Endodermal cell (in vitro differentiated cells): ENCODE measurements at regions not wholly inside any gene's neighbourhood (a gene's known extent, or its start where the extent isn't known, plus 50 kb on each side); places are given as distances from the start of the nearest gene placed in this dataset.
"Not testable (repeated sequence)": the region's sequence is repeated elsewhere in the genome, so short reads cannot be mapped to it uniquely, and the experiment has no call there.

Experiments
- DNase-seq: peaks from one replicate; pipeline ENCODE4 v3.0.0-alpha.2; 2017
- H3K27ac ChIP-seq: 2 replicates; pipeline ENCODE4 v1.5.1; 2013; ENCODE audit warnings: mild to moderate bottlenecking, low read depth, low read length, moderate library complexity
- H3K27me3 ChIP-seq: 2 replicates; pipeline ENCODE4 v1.6.1; 2013; ENCODE audit warnings: mild to moderate bottlenecking, low read length, moderate library complexity; ENCODE audit not compliant: insufficient read depth, control insufficient read depth, poor library complexity, severe bottlenecking
- H3K36me3 ChIP-seq: 2 replicates; pipeline ENCODE4 v1.7.0; 2013; ENCODE audit warnings: mild to moderate bottlenecking, low read length, moderate library complexity; ENCODE audit not compliant: control insufficient read depth, insufficient read depth
- H3K4me1 ChIP-seq: one replicate; pipeline ENCODE4 v1.7.0; 2013; ENCODE audit warnings: low read length; ENCODE audit not compliant: control insufficient read depth, insufficient read depth
- H3K4me3 ChIP-seq: 2 replicates; pipeline ENCODE4 v1.5.1; 2013; ENCODE audit warnings: mild to moderate bottlenecking, low read length, moderate library complexity
- H3K9ac ChIP-seq: 2 replicates; pipeline ENCODE4 v1.6.1; 2013; ENCODE audit warnings: mild to moderate bottlenecking, low read length, moderate library complexity; ENCODE audit not compliant: poor library complexity, severe bottlenecking; ENCODE audit errors: extremely low read depth
- H3K9me3 ChIP-seq: 2 replicates; pipeline ENCODE4 v1.6.1; 2013; ENCODE audit warnings: mild to moderate bottlenecking, low read length, moderate library complexity; ENCODE audit not compliant: control insufficient read depth
- H3K27ac Mint-ChIP-seq: 2 replicates; pipeline ENCODE4 v1.8.0; 2020; ENCODE audit warnings: mixed read lengths
- H3K27me3 Mint-ChIP-seq: 2 replicates; pipeline ENCODE4 v1.8.0; 2021; ENCODE audit warnings: mild to moderate bottlenecking, mixed read lengths; ENCODE audit not compliant: insufficient read depth
- H3K36me3 Mint-ChIP-seq: 2 replicates; pipeline ENCODE4 v1.8.0; 2020; ENCODE audit warnings: low read depth, mixed read lengths
- H3K4me1 Mint-ChIP-seq: 2 replicates; pipeline ENCODE4 v1.8.0; 2020; ENCODE audit warnings: mixed read lengths
- H3K4me3 Mint-ChIP-seq: 2 replicates; pipeline ENCODE4 v1.8.0; 2020; ENCODE audit warnings: mild to moderate bottlenecking, moderate library complexity, mixed read lengths
- H3K9me3 Mint-ChIP-seq: 2 replicates; pipeline ENCODE4 v1.8.0; 2020; ENCODE audit warnings: mild to moderate bottlenecking, mixed read lengths
- CTCF ChIP-seq: fragments of 200-600 bp; sonication (generic); conservative IDR thresholded peaks from 2 replicates; pipeline ENCODE4 v1.5.0; 2021; ENCODE audit warnings: antibody characterized with exemption, mild to moderate bottlenecking
- WGBS, 2 experiments: methylation state at CpG; one replicate each; pipeline versions ENCODE4 v1.1.5 to v1.1.7; 2013; ENCODE audit warnings: missing lambda C conversion rate in 2 of 2, mixed read lengths in 1 of 2; ENCODE audit not compliant: insufficient coverage in 1 of 2, insufficient read length in 1 of 2; 5-methylcytosine and 5-hydroxymethylcytosine counted together

- H3K9me3 Mint-ChIP-seq: peaks cover 10% of the 10 kb centered on the region
- no peak overlapping the region for H3K4me3 ChIP-seq
- no peaks in the 10 kb centered on the region for H3K9me3 ChIP-seq
- no peaks in the 10 kb centered on the region for H3K27me3 ChIP-seq
- no peak overlapping the region for H3K27ac Mint-ChIP-seq
- no peak overlapping the region for H3K4me3 Mint-ChIP-seq
- 93 to 95% methylated on average over 2 to 5 of the region's 5 CpGs for WGBS, 2 experiments
- H3K27me3 Mint-ChIP-seq: no peaks in the 10 kb centered on the region
- no peak overlapping the region for H3K27ac ChIP-seq
- H3K4me1 ChIP-seq: no peaks in the 10 kb centered on the region
- no peak for TF ChIP-seq CTCF
- no peak for DNase-seq
- H3K4me1 Mint-ChIP-seq: no peaks in the 10 kb centered on the region
- H3K36me3 ChIP-seq: no peaks in the 10 kb centered on the region
- H3K36me3 Mint-ChIP-seq: peaks cover 6% of the 10 kb centered on the region
- H3K9ac ChIP-seq: no peak overlapping the region
Observed at GRCh38 chr4:33837043-33837838, 2407.1 kb downstream of the ARAP2 start.

GRCh38 chr4:33841120-33841519 is 2403.2 kb downstream of the ARAP2 start:
- Histone ChIP-seq H3K27me3 (no peaks in the 10 kb centered on the region), H3K4me3 (no peak overlapping the region), H3K27ac (no peak overlapping the region), H3K36me3 (no peaks in the 10 kb centered on the region), H3K9ac (no peak overlapping the region), H3K4me1 (no peaks in the 10 kb centered on the region), H3K9me3 (peaks cover 6% of the 10 kb centered on the region)
- no peak for TF ChIP-seq CTCF
- DNase-seq: no peak
- 33% methylated on average over 1 of the region's 1 CpG; no CpG with 5 or more reads in 1 of the 2 experiments for WGBS, 2 experiments
- Mint-ChIP-seq H3K4me1 (no peaks in the 10 kb centered on the region), H3K9me3 (peaks cover 22% of the 10 kb centered on the region), H3K27ac (peak overlapping the region; percentile 20), H3K27me3 (no peaks in the 10 kb centered on the region), H3K36me3 (peaks cover 6% of the 10 kb centered on the region), H3K4me3 (no peak overlapping the region)

GRCh38 chr4:33850371-33850902 is 2393.9 kb downstream of the ARAP2 start:
- no peaks in the 10 kb centered on the region for H3K36me3 Mint-ChIP-seq

GRCh38 chr4:33853670-33854069 is 2390.6 kb downstream of the ARAP2 start:
- not testable (repeated sequence) for H3K27ac ChIP-seq, H3K9me3 Mint-ChIP-seq

More at GRCh38 chr4:33850371-33850902, 2393.9 kb downstream of the ARAP2 start:
- H3K4me3 Mint-ChIP-seq: no peak overlapping the region
- H3K9me3 Mint-ChIP-seq: peaks cover 27% of the 10 kb centered on the region
- no peaks in the 10 kb centered on the region for H3K4me1 Mint-ChIP-seq
- DNase-seq: no peak
- no peaks in the 10 kb centered on the region for H3K4me1 ChIP-seq
- no peaks in the 10 kb centered on the region for H3K27me3 ChIP-seq
- peaks cover 17% of the 10 kb centered on the region for H3K9me3 ChIP-seq
- no peaks in the 10 kb centered on the region for H3K36me3 ChIP-seq
- no peak overlapping the region for H3K27ac Mint-ChIP-seq
- no peaks in the 10 kb centered on the region for H3K27me3 Mint-ChIP-seq
- WGBS, 2 experiments: 95 to 100% methylated on average over 2 to 3 of the region's 3 CpGs
- TF ChIP-seq CTCF: no peak
- no peak overlapping the region for H3K4me3 ChIP-seq
- no peak overlapping the region for H3K9ac ChIP-seq
- H3K27ac ChIP-seq: no peak overlapping the region

More at GRCh38 chr4:33853670-33854069, 2390.6 kb downstream of the ARAP2 start:
- not testable (repeated sequence) for H3K4me1 Mint-ChIP-seq, H3K36me3 ChIP-seq, H3K4me3 ChIP-seq, H3K36me3 Mint-ChIP-seq, H3K4me3 Mint-ChIP-seq, H3K27ac Mint-ChIP-seq, H3K9me3 ChIP-seq, H3K9ac ChIP-seq, H3K4me1 ChIP-seq, H3K27me3 Mint-ChIP-seq, H3K27me3 ChIP-seq, DNase-seq
